ENCODE measurements at regions not wholly inside any gene's neighbourhood (a gene's known extent, or its start where the extent isn't known, plus 50 kb on each side); places are given as distances from the start of the nearest gene placed in this dataset.

DNA sequence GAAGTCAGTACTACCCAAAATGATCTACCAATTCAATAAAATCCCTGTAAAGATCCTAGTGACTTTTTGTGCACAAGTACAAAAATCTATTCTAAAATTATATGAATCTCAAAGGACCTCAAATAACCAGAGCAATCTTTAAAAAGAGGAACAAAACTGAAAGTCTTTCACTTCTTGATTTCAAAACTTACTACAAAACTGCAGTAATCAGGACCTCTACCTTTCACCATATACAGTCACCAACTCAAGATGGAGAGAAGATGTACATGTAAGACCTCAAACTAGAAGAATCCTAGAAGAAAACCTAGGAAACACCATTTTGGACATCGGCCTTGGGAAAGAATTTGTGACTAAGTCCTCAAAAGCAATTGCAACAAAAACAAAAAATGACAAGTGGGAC, 109.5 kb upstream of the CD93 start:
- no peak for TF ChIP-seq JUNB (IDR thresholded peaks at IDR 0.05; ENCODE audit: unreplicated experiment)
- TF ChIP-seq, protein P1, sequence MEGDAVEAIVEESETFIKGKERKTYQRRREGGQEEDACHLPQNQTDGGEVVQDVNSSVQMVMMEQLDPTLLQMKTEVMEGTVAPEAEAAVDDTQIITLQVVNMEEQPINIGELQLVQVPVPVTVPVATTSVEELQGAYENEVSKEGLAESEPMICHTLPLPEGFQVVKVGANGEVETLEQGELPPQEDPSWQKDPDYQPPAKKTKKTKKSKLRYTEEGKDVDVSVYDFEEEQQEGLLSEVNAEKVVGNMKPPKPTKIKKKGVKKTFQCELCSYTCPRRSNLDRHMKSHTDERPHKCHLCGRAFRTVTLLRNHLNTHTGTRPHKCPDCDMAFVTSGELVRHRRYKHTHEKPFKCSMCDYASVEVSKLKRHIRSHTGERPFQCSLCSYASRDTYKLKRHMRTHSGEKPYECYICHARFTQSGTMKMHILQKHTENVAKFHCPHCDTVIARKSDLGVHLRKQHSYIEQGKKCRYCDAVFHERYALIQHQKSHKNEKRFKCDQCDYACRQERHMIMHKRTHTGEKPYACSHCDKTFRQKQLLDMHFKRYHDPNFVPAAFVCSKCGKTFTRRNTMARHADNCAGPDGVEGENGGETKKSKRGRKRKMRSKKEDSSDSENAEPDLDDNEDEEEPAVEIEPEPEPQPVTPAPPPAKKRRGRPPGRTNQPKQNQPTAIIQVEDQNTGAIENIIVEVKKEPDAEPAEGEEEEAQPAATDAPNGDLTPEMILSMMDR (conservative IDR thresholded peaks at IDR 0.05; ENCODE audit: low read depth in 2 of 2) = no peak
- no peak for TF ChIP-seq POLR2AphosphoS5 (IDR thresholded peaks at IDR 0.05; ENCODE audit: low read depth)
- TF ChIP-seq, protein P2, sequence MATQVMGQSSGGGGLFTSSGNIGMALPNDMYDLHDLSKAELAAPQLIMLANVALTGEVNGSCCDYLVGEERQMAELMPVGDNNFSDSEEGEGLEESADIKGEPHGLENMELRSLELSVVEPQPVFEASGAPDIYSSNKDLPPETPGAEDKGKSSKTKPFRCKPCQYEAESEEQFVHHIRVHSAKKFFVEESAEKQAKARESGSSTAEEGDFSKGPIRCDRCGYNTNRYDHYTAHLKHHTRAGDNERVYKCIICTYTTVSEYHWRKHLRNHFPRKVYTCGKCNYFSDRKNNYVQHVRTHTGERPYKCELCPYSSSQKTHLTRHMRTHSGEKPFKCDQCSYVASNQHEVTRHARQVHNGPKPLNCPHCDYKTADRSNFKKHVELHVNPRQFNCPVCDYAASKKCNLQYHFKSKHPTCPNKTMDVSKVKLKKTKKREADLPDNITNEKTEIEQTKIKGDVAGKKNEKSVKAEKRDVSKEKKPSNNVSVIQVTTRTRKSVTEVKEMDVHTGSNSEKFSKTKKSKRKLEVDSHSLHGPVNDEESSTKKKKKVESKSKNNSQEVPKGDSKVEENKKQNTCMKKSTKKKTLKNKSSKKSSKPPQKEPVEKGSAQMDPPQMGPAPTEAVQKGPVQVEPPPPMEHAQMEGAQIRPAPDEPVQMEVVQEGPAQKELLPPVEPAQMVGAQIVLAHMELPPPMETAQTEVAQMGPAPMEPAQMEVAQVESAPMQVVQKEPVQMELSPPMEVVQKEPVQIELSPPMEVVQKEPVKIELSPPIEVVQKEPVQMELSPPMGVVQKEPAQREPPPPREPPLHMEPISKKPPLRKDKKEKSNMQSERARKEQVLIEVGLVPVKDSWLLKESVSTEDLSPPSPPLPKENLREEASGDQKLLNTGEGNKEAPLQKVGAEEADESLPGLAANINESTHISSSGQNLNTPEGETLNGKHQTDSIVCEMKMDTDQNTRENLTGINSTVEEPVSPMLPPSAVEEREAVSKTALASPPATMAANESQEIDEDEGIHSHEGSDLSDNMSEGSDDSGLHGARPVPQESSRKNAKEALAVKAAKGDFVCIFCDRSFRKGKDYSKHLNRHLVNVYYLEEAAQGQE (IDR thresholded peaks at IDR 0.05; ENCODE audit: unreplicated experiment) = no peak
